ENCODE measurements at regions not wholly inside any gene's neighbourhood (a gene's known extent, or its start where the extent isn't known, plus 50 kb on each side); places are given as distances from the start of the nearest gene placed in this dataset.

GRCh38 chr2:77831471-77831870 lies 309.3 kb upstream of the LRRTM4 start:
- no peak for ATAC-seq
- TF ChIP-seq OSR1 (CRISPR knock-in tag; IDR thresholded peaks at IDR 0.05): no peak
- TF ChIP-seq ZNF565 (CRISPR knock-in tag; conservative IDR thresholded peaks at IDR 0.05; ENCODE audit: low read depth): no peak
- no peak for TF ChIP-seq ESRRG (CRISPR knock-in tag; IDR thresholded peaks at IDR 0.05)
- no peak for TF ChIP-seq POU6F1 (CRISPR knock-in tag; IDR thresholded peaks at IDR 0.05; ENCODE audit: borderline replicate concordance, low read depth)
- no peak for TF ChIP-seq PATZ1 (CRISPR knock-in tag; IDR thresholded peaks at IDR 0.05; ENCODE audit: borderline replicate concordance)
- TF ChIP-seq SNAI2 (CRISPR knock-in tag; IDR thresholded peaks at IDR 0.05): no peak
- no peak for TF ChIP-seq ISL1 (CRISPR knock-in tag; IDR thresholded peaks at IDR 0.05)
- no peak for TF ChIP-seq PPARA (CRISPR knock-in tag; IDR thresholded peaks at IDR 0.05; ENCODE audit: borderline replicate concordance)
- TF ChIP-seq TOX (CRISPR knock-in tag; IDR thresholded peaks at IDR 0.05; ENCODE audit: borderline replicate concordance): no peak
- TF ChIP-seq ZC3H10 (CRISPR knock-in tag; IDR thresholded peaks at IDR 0.05): no peak
- TF ChIP-seq ZFP30 (CRISPR knock-in tag; IDR thresholded peaks at IDR 0.05): no peak
- no peak for TF ChIP-seq GLIS3 (CRISPR knock-in tag; IDR thresholded peaks at IDR 0.05)
- no peak for TF ChIP-seq CREB5 (CRISPR knock-in tag; IDR thresholded peaks at IDR 0.05; ENCODE audit: low read depth)

GRCh38 chr2:77831898-77832297 lies 309.7 kb upstream of the LRRTM4 start:
- ATAC-seq: no peak
- TF ChIP-seq ZNF565 (CRISPR knock-in tag; conservative IDR thresholded peaks at IDR 0.05; ENCODE audit: low read depth): no peak
- TF ChIP-seq RARB (CRISPR knock-in tag; IDR thresholded peaks at IDR 0.05): no peak
- TF ChIP-seq POU6F1 (CRISPR knock-in tag; IDR thresholded peaks at IDR 0.05; ENCODE audit: borderline replicate concordance, low read depth): no peak
- no peak for TF ChIP-seq ZFP3 (CRISPR knock-in tag; IDR thresholded peaks at IDR 0.05)
- no peak for TF ChIP-seq PATZ1 (CRISPR knock-in tag; IDR thresholded peaks at IDR 0.05; ENCODE audit: borderline replicate concordance)
- no peak for TF ChIP-seq BACH2 (CRISPR knock-in tag; IDR thresholded peaks at IDR 0.05; ENCODE audit: borderline replicate concordance)
- no peak for TF ChIP-seq TCF4 (CRISPR knock-in tag; IDR thresholded peaks at IDR 0.05; ENCODE audit: borderline replicate concordance)
- no peak for TF ChIP-seq CSDC2 (CRISPR knock-in tag; IDR thresholded peaks at IDR 0.05)
- no peak for TF ChIP-seq TSHZ2 (CRISPR knock-in tag; IDR thresholded peaks at IDR 0.05)

All from SK-N-SH treated with all-trans-retinoic acid at 6 μM for 48 hours (cell line).